Hepatocyte (in vitro differentiated cells): ENCODE measurements at regions not wholly inside any gene's neighbourhood (a gene's known extent, or its start where the extent isn't known, plus 50 kb on each side); places are given as distances from the start of the nearest gene placed in this dataset.

Source experiments
- EZH2 ChIP-seq: fragments of 200-600 bp; sonication (generic); IDR thresholded peaks from 2 replicates; pipeline ENCODE4 v1.6.1; 2016; ENCODE audit warnings: antibody characterized with exemption, mild to moderate bottlenecking, borderline replicate concordance
- EZH2phosphoT487 ChIP-seq: fragments of 200-600 bp; sonication (generic); IDR thresholded peaks from one replicate; pipeline ENCODE4 v1.6.1; 2018; ENCODE audit warnings: antibody characterized with exemption, mild to moderate bottlenecking, low read depth, moderate library complexity; ENCODE audit not compliant: unreplicated experiment, severe bottlenecking
- TF ChIP-seq, protein P1 (sequence below): fragments of 200-600 bp; sonication (generic); IDR thresholded peaks from 2 replicates; pipeline ENCODE4 v1.5.1; 2016; ENCODE audit warnings: antibody characterized with exemption, mild to moderate bottlenecking; ENCODE audit not compliant: poor library complexity

DNA sequence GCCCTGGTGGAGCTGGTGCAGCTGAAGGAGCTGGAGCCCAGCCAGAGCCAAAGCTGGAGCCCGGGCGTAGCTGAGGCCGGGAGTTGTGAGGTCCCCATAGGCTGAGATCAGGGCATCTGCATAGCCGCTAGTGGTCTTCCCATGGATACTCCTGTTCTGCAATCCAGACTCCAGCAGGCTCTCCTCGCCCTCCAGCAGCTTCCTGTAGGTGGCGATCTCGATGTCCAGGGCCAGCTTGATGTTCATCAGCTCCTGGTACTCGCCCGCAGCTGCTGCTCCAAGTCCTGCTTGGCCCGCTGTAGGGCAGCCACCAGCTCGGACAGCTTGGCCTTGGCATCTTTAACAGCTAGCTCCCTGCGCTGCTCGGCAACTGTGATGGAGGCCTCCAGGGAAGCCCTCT, 966.1 kb downstream of the FSCB start:
- TF ChIP-seq, protein P1, sequence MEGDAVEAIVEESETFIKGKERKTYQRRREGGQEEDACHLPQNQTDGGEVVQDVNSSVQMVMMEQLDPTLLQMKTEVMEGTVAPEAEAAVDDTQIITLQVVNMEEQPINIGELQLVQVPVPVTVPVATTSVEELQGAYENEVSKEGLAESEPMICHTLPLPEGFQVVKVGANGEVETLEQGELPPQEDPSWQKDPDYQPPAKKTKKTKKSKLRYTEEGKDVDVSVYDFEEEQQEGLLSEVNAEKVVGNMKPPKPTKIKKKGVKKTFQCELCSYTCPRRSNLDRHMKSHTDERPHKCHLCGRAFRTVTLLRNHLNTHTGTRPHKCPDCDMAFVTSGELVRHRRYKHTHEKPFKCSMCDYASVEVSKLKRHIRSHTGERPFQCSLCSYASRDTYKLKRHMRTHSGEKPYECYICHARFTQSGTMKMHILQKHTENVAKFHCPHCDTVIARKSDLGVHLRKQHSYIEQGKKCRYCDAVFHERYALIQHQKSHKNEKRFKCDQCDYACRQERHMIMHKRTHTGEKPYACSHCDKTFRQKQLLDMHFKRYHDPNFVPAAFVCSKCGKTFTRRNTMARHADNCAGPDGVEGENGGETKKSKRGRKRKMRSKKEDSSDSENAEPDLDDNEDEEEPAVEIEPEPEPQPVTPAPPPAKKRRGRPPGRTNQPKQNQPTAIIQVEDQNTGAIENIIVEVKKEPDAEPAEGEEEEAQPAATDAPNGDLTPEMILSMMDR, result no peak
- no peak for TF ChIP-seq EZH2phosphoT487
- TF ChIP-seq EZH2, result no peak
